Fibroblast of villous mesenchyme (primary cell): ENCODE measurements at regions not wholly inside any gene's neighbourhood (a gene's known extent, or its start where the extent isn't known, plus 50 kb on each side); places are given as distances from the start of the nearest gene placed in this dataset.

Source experiments
- DNase-seq: peaks from one replicate; pipeline ENCODE4 v3.0.0-alpha.2; 2010; ENCODE audit warnings: low read depth
- H3K4me3 ChIP-seq: 2 replicates; pipeline ENCODE4 v1.5.1; 2011; ENCODE audit warnings: low read depth, mild to moderate bottlenecking, low read length
- TF ChIP-seq, protein P1 (sequence below): IDR thresholded peaks from 2 replicates; pipeline ENCODE4 v1.5.1; 2012; ENCODE audit warnings: low read depth, mild to moderate bottlenecking, low read length; ENCODE audit not compliant: insufficient read depth

DNA sequence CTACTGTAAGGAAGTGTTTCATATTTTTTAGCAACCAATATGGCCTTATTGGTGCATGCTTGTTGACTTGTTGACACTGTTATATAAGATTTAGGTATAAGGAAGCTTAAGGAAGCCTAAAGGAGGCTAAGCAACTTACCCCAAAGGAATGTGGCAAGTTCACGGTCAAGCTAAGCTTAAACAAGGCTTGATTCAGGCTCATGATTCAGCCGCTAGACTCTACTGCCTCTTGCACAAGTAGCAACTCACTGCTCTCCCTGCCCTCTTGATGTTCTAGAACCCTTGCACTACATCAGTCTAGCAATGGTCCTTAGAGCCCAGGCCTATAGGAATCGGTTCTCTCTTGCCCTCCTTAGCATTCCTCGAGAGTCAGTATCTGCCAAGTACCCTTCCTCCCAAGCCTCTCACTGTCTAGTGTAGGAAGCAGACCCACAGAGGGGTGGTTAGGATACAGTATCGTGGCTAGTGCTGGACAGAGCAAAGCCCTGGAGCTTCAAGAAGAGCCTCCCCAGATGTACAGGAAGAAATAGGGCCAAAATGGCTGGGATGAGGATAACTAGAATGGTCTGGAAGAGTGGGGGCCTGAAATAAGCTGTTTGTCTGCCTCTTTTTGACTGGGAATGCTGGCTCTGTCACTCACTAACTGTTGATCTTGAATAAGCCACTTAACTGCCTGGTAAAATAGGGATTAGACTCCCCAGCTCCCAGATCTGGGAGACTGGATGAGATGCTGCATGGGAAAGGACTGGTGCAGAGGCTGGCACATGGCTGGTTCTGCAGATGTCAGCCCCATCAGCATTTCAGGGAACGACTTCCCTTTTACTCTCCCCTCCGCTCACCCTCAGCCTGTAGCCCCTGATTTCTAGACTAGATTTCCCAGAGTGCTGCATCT lies 122.2 kb downstream of the NAV1 start:
- H3K4me3 ChIP-seq: no peak overlapping the region
- DNase-seq: no peak
- TF ChIP-seq, protein P1, sequence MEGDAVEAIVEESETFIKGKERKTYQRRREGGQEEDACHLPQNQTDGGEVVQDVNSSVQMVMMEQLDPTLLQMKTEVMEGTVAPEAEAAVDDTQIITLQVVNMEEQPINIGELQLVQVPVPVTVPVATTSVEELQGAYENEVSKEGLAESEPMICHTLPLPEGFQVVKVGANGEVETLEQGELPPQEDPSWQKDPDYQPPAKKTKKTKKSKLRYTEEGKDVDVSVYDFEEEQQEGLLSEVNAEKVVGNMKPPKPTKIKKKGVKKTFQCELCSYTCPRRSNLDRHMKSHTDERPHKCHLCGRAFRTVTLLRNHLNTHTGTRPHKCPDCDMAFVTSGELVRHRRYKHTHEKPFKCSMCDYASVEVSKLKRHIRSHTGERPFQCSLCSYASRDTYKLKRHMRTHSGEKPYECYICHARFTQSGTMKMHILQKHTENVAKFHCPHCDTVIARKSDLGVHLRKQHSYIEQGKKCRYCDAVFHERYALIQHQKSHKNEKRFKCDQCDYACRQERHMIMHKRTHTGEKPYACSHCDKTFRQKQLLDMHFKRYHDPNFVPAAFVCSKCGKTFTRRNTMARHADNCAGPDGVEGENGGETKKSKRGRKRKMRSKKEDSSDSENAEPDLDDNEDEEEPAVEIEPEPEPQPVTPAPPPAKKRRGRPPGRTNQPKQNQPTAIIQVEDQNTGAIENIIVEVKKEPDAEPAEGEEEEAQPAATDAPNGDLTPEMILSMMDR: no peak

GRCh38 chr1:201661823-201662359 lies 123.0 kb downstream of the NAV1 start:
- TF ChIP-seq, protein P1: no peak
- H3K4me3 ChIP-seq: no peak overlapping the region
- DNase-seq: no peak

- no peak for DNase-seq
- TF ChIP-seq, protein P1: no peak
- H3K4me3 ChIP-seq: no peak overlapping the region
Measured at GRCh38 chr1:201662646-201663045, 123.7 kb downstream of the NAV1 start.

- DNase-seq: no peak
- TF ChIP-seq, protein P1: no peak
- H3K4me3 ChIP-seq: no peak overlapping the region
Measured at GRCh38 chr1:201663491-201664113, 124.7 kb downstream of the NAV1 start.

- no peak for DNase-seq
- no peak overlapping the region for H3K4me3 ChIP-seq
- TF ChIP-seq, protein P1: no peak
Measured at GRCh38 chr1:201665036-201665435, 126.1 kb downstream of the NAV1 start.

DNA sequence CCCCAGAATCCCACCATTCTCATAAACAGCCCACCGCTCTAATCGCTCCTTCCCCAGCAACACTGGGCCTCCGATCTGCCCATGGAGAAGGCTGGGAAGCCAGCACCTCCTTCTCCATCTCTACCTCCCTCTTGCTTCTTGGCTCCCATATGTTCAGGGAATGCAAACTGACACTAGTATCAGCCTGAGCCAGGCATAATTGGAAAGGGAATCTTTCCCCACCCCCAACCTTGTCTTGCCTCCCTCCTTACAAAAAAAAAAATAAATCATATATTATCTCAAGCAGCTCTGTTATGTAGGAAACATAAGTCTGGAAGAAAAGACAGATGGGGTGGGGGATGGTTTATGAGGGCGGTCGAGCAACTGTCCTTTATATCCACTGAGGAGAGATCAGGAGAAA lies 127.2 kb downstream of the NAV1 start:
- TF ChIP-seq, protein P1: no peak
- DNase-seq: no peak
- no peak overlapping the region for H3K4me3 ChIP-seq
